SJCRH30 (cell line): ENCODE measurements at regions not wholly inside any gene's neighbourhood (a gene's known extent, or its start where the extent isn't known, plus 50 kb on each side); places are given as distances from the start of the nearest gene placed in this dataset.

Source experiments
- DNase-seq, 2 experiments: peaks; one replicate each; pipeline ENCODE4 v3.0.0-alpha.2; 2015 to 2020
- H3K27ac ChIP-seq: fragments of 250-450 bp; sonication (Bioruptor Pico); 2 replicates; pipeline ENCODE4 v1.5.1; 2020; ENCODE audit warnings: mild to moderate bottlenecking, moderate library complexity
- H3K27me3 ChIP-seq: fragments of 250-450 bp; sonication (Bioruptor Pico); 2 replicates; pipeline ENCODE4 v1.5.1; 2020; ENCODE audit warnings: mild to moderate bottlenecking, moderate library complexity
- H3K36me3 ChIP-seq: fragments of 250-450 bp; sonication (Bioruptor Pico); 2 replicates; pipeline ENCODE4 v1.5.1; 2020; ENCODE audit warnings: mild to moderate bottlenecking, moderate library complexity
- H3K4me1 ChIP-seq: fragments of 250-450 bp; sonication (Bioruptor Pico); 2 replicates; pipeline ENCODE4 v1.5.1; 2020; ENCODE audit warnings: mild to moderate bottlenecking, moderate library complexity
- H3K4me3 ChIP-seq: fragments of 250-450 bp; sonication (Bioruptor Pico); 2 replicates; pipeline ENCODE4 v1.5.1; 2020; ENCODE audit warnings: mild to moderate bottlenecking, moderate library complexity
- H3K9me3 ChIP-seq: fragments of 250-450 bp; sonication (Bioruptor Pico); replicated peaks from 2 replicates; pipeline ENCODE4 v1.5.1; 2020; ENCODE audit warnings: mild to moderate bottlenecking, moderate library complexity

- Histone ChIP-seq H3K27ac (no peak overlapping the region), H3K27me3 (no peaks in the 10 kb centered on the region), H3K36me3 (no peaks in the 10 kb centered on the region), H3K9me3 (0 out of 2 replicates have a peak, but pooled peaks cover 2% of the 10 kb centered on the region), H3K4me1 (no peaks in the 10 kb centered on the region), H3K4me3 (no peak overlapping the region)
- DNase-seq, result no peak
These were observed 51.8 kb upstream of the ANKRD34C start for GRCh38 chr15:79230766-79231165.

GRCh38 chr15:79222808-79223207 is 59.7 kb upstream of the ANKRD34C start:
- Histone ChIP-seq H3K36me3 (no peaks in the 10 kb centered on the region), H3K4me1 (no peaks in the 10 kb centered on the region), H3K27me3 (peaks cover 6% of the 10 kb centered on the region), H3K27ac (no peak overlapping the region), H3K4me3 (no peak overlapping the region), H3K9me3 (no peaks in the 10 kb centered on the region)
- DNase-seq, result no peak

GRCh38 chr15:79221696-79222095 is 60.8 kb upstream of the ANKRD34C start:
- Histone ChIP-seq H3K9me3 (no peaks in the 10 kb centered on the region), H3K4me1 (no peaks in the 10 kb centered on the region), H3K27me3 (peaks cover 6% of the 10 kb centered on the region), H3K36me3 (no peaks in the 10 kb centered on the region), H3K27ac (no peak overlapping the region), H3K4me3 (no peak overlapping the region)
- no peak for DNase-seq

GRCh38 chr15:79219393-79220056 is 63.0 kb upstream of the ANKRD34C start:
- Histone ChIP-seq H3K4me1 (no peaks in the 10 kb centered on the region), H3K9me3 (no peaks in the 10 kb centered on the region), H3K27me3 (peaks cover 4% of the 10 kb centered on the region), H3K36me3 (no peaks in the 10 kb centered on the region), H3K4me3 (no peak overlapping the region), H3K27ac (no peak overlapping the region)
- no peak for DNase-seq

- Histone ChIP-seq H3K4me3 (no peak overlapping the region), H3K27me3 (no peaks in the 10 kb centered on the region; the same call in 1 of the 2 replicates), H3K36me3 (no peaks in the 10 kb centered on the region), H3K9me3 (no peaks in the 10 kb centered on the region), H3K4me1 (no peaks in the 10 kb centered on the region), H3K27ac (no peak overlapping the region)
- DNase-seq, result peak in 1 of 2 experiments; percentile 43
These were observed 63.8 kb upstream of the ANKRD34C start for GRCh38 chr15:79218588-79219200.

- Histone ChIP-seq H3K27ac (no peak overlapping the region), H3K4me3 (no peak overlapping the region), H3K4me1 (no peaks in the 10 kb centered on the region), H3K36me3 (no peaks in the 10 kb centered on the region), H3K9me3 (no peaks in the 10 kb centered on the region), H3K27me3 (no peaks in the 10 kb centered on the region)
- no peak for DNase-seq
These were observed 68.9 kb upstream of the ANKRD34C start for GRCh38 chr15:79213650-79214049.

GRCh38 chr15:79212589-79213157 is 69.8 kb upstream of the ANKRD34C start:
- no peak for DNase-seq
- H3K4me3 ChIP-seq, result no peak overlapping the region
- no peak overlapping the region for H3K27ac ChIP-seq
- H3K36me3 ChIP-seq, result no peaks in the 10 kb centered on the region
- no peaks in the 10 kb centered on the region for H3K9me3 ChIP-seq
- H3K27me3 ChIP-seq, result no peaks in the 10 kb centered on the region
- H3K4me1 ChIP-seq, result no peaks in the 10 kb centered on the region

- H3K36me3 ChIP-seq, result no peaks in the 10 kb centered on the region
- H3K4me3 ChIP-seq, result no peak overlapping the region
- no peaks in the 10 kb centered on the region for H3K9me3 ChIP-seq
- no peak overlapping the region for H3K27ac ChIP-seq
- no peaks in the 10 kb centered on the region for H3K4me1 ChIP-seq
- H3K27me3 ChIP-seq, result no peaks in the 10 kb centered on the region
- no peak for DNase-seq
These were observed 71.0 kb upstream of the ANKRD34C start for GRCh38 chr15:79211481-79211880.

GRCh38 chr15:79209690-79210089 is 72.8 kb upstream of the ANKRD34C start:
- no peak overlapping the region for H3K27ac ChIP-seq
- H3K9me3 ChIP-seq, result no peaks in the 10 kb centered on the region
- no peaks in the 10 kb centered on the region for H3K27me3 ChIP-seq
- no peak overlapping the region for H3K4me3 ChIP-seq
- H3K36me3 ChIP-seq, result no peaks in the 10 kb centered on the region
- H3K4me1 ChIP-seq, result no peaks in the 10 kb centered on the region
- no peak for DNase-seq

GRCh38 chr15:79209116-79209515 is 73.4 kb upstream of the ANKRD34C start:
- H3K4me1 ChIP-seq, result no peaks in the 10 kb centered on the region
- no peaks in the 10 kb centered on the region for H3K9me3 ChIP-seq
- H3K27ac ChIP-seq, result no peak overlapping the region
- no peak overlapping the region for H3K4me3 ChIP-seq
- no peaks in the 10 kb centered on the region for H3K27me3 ChIP-seq
- H3K36me3 ChIP-seq, result no peaks in the 10 kb centered on the region
- DNase-seq, result no peak

- H3K27me3 ChIP-seq, result no peaks in the 10 kb centered on the region
- H3K36me3 ChIP-seq, result no peaks in the 10 kb centered on the region
- no peak overlapping the region for H3K27ac ChIP-seq
- H3K9me3 ChIP-seq, result no peaks in the 10 kb centered on the region
- no peak overlapping the region for H3K4me3 ChIP-seq
- DNase-seq, result no peak
- no peaks in the 10 kb centered on the region for H3K4me1 ChIP-seq
These were observed 74.3 kb upstream of the ANKRD34C start for GRCh38 chr15:79208179-79208578.

GRCh38 chr15:79206940-79207339 is 75.6 kb upstream of the ANKRD34C start:
- no peaks in the 10 kb centered on the region for H3K4me1 ChIP-seq
- no peaks in the 10 kb centered on the region for H3K27me3 ChIP-seq
- no peaks in the 10 kb centered on the region for H3K36me3 ChIP-seq
- H3K9me3 ChIP-seq, result no peaks in the 10 kb centered on the region
- no peak overlapping the region for H3K4me3 ChIP-seq
- no peak overlapping the region for H3K27ac ChIP-seq
- DNase-seq, result no peak

GRCh38 chr15:79204886-79205675 is 77.4 kb upstream of the ANKRD34C start:
- H3K27me3 ChIP-seq, result peaks cover 8% of the 10 kb centered on the region; the same call in 1 of the 2 replicates
- H3K27ac ChIP-seq, result no peak overlapping the region
- no peaks in the 10 kb centered on the region for H3K9me3 ChIP-seq
- H3K4me1 ChIP-seq, result no peaks in the 10 kb centered on the region
- DNase-seq, result no peak
- H3K36me3 ChIP-seq, result no peaks in the 10 kb centered on the region
- no peak overlapping the region for H3K4me3 ChIP-seq

- Histone ChIP-seq H3K36me3 (no peaks in the 10 kb centered on the region), H3K4me1 (no peaks in the 10 kb centered on the region), H3K27me3 (peaks cover 8% of the 10 kb centered on the region; the same call in 1 of the 2 replicates), H3K27ac (no peak overlapping the region), H3K9me3 (no peaks in the 10 kb centered on the region), H3K4me3 (no peak overlapping the region)
- no peak for DNase-seq
These were observed 84.1 kb upstream of the ANKRD34C start for GRCh38 chr15:79198461-79198860.

GRCh38 chr15:79197285-79197684 is 85.2 kb upstream of the ANKRD34C start:
- Histone ChIP-seq H3K9me3 (no peaks in the 10 kb centered on the region), H3K27ac (no peak overlapping the region), H3K36me3 (no peaks in the 10 kb centered on the region), H3K4me1 (no peaks in the 10 kb centered on the region), H3K4me3 (no peak overlapping the region), H3K27me3 (peaks cover 8% of the 10 kb centered on the region; the same call in 1 of the 2 replicates)
- no peak for DNase-seq
